H1 (cell line): ENCODE measurements at regions not wholly inside any gene's neighbourhood (a gene's known extent, or its start where the extent isn't known, plus 50 kb on each side); places are given as distances from the start of the nearest gene placed in this dataset.

Experiments
- ASH2L ChIP-seq: fragments of 200-600, 300-600 bp; sonication (generic); IDR thresholded peaks from one replicate; pipeline ENCODE4 v1.7.1; 2017; ENCODE audit warnings: low read length
- BRCA1 ChIP-seq: IDR thresholded peaks from 2 replicates; pipeline ENCODE4 v1.6.1; 2012; ENCODE audit warnings: low read depth, low read length, improper control_type of control experiment
- CTCF ChIP-seq, 3 experiments: IDR thresholded peaks; 1 replicate in 2 of 3; 2 replicates in 1 of 3; pipeline versions ENCODE4 v1.5.1 to v1.6.1; 2011; ENCODE audit warnings: low read length in 3 of 3, mild to moderate bottlenecking in 3 of 3, inconsistent platforms in 2 of 3, low read depth in 1 of 3, moderate library complexity in 1 of 3; ENCODE audit not compliant: insufficient read depth in 1 of 3; ENCODE audit errors: control extremely low read depth in 1 of 3
- EZH2 ChIP-seq: fragments of 200-600 bp; sonication (generic); IDR thresholded peaks from 2 replicates; pipeline ENCODE4 v1.7.1; 2012; ENCODE audit warnings: low read depth, mild to moderate bottlenecking, moderate library complexity, low read length, inconsistent platforms; ENCODE audit not compliant: severe bottlenecking
- GTF2F1 ChIP-seq: IDR thresholded peaks from 2 replicates; pipeline ENCODE4 v1.6.1; 2012; ENCODE audit warnings: low read depth, low read length, improper control_type of control experiment, borderline replicate concordance
- JUND ChIP-seq: IDR thresholded peaks from 2 replicates; pipeline ENCODE4 v1.6.1; 2011; ENCODE audit warnings: mild to moderate bottlenecking, improper control_type of control experiment, low read length
- MAX ChIP-seq: IDR thresholded peaks from 2 replicates; pipeline ENCODE4 v1.6.1; 2012; ENCODE audit warnings: inconsistent platforms
- POLR2AphosphoS5 ChIP-seq: IDR thresholded peaks from 2 replicates; pipeline ENCODE4 v1.6.1; 2011; ENCODE audit warnings: low read depth, low read length
- SP1 ChIP-seq: IDR thresholded peaks from 2 replicates; pipeline ENCODE4 v1.6.1; 2011; ENCODE audit warnings: low read depth, low read length
- USF2 ChIP-seq: IDR thresholded peaks from 2 replicates; pipeline ENCODE4 v1.6.1; 2011; ENCODE audit warnings: low read length, improper control_type of control experiment
- YY1 ChIP-seq: IDR thresholded peaks from 2 replicates; pipeline ENCODE4 v1.6.1; 2011; ENCODE audit warnings: low read depth, mild to moderate bottlenecking, low read length
- TF ChIP-seq, protein P1 (sequence below): IDR thresholded peaks from 2 replicates; pipeline ENCODE4 v1.6.1; 2012; ENCODE audit warnings: low read length, inconsistent platforms

DNA sequence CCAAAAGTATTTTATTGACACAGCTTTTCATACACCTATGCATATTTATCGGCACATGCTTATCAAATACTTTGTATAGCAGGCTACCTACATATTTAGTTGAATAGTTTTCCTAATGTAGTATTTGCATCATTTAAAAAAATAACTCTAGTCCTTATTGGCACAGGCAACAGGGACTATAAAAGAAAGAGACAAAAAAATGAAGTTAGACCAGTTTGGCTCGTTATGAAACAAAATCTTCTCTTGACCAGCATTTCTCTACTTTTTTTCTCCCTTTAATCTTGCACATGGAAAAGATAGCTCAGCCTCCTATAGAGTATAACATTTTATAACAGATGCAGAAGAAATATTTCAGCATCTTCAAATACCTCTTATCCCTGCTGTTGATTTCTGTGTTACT lies 794.8 kb upstream of the MIR17HG start:
- TF ChIP-seq MAX (no peak), CTCF (IDR thresholded peaks at IDR 0.05; ENCODE audit: control extremely low read depth in 1 of 3, insufficient read depth in 1 of 3, low read depth in 1 of 3, low read length in 3 of 3) (no peak), EZH2 (no peak), YY1 (no peak), JUND (no peak), USF2 (no peak), SP1 (no peak), POLR2AphosphoS5 (no peak), BRCA1 (no peak), GTF2F1 (no peak), ASH2L (no peak)
- TF ChIP-seq, protein P1, sequence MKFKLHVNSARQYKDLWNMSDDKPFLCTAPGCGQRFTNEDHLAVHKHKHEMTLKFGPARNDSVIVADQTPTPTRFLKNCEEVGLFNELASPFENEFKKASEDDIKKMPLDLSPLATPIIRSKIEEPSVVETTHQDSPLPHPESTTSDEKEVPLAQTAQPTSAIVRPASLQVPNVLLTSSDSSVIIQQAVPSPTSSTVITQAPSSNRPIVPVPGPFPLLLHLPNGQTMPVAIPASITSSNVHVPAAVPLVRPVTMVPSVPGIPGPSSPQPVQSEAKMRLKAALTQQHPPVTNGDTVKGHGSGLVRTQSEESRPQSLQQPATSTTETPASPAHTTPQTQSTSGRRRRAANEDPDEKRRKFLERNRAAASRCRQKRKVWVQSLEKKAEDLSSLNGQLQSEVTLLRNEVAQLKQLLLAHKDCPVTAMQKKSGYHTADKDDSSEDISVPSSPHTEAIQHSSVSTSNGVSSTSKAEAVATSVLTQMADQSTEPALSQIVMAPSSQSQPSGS, result no peak
